ENCODE measurements at regions not wholly inside any gene's neighbourhood (a gene's known extent, or its start where the extent isn't known, plus 50 kb on each side); places are given as distances from the start of the nearest gene placed in this dataset.

DNA sequence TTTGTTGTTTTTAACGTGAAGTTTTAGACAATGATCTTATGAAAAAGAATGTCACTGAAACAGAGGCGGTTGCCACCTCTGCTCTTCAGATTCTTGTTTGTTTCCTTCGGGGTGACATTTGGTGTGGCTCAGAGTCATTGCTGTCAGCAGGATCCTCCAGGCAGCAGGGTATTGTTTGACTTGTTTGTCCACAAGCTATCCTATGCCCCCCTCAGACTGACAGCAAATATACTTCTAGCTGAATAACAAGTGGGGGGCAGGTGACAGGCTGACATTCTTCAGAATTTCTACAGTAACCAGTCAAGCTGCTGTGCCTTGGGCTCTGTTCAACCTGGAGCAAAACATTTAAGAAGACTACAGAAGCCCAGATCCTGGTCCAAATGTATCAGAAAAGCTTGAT, 383.3 kb downstream of the YTHDC2 start:
- TF ChIP-seq, protein P1, sequence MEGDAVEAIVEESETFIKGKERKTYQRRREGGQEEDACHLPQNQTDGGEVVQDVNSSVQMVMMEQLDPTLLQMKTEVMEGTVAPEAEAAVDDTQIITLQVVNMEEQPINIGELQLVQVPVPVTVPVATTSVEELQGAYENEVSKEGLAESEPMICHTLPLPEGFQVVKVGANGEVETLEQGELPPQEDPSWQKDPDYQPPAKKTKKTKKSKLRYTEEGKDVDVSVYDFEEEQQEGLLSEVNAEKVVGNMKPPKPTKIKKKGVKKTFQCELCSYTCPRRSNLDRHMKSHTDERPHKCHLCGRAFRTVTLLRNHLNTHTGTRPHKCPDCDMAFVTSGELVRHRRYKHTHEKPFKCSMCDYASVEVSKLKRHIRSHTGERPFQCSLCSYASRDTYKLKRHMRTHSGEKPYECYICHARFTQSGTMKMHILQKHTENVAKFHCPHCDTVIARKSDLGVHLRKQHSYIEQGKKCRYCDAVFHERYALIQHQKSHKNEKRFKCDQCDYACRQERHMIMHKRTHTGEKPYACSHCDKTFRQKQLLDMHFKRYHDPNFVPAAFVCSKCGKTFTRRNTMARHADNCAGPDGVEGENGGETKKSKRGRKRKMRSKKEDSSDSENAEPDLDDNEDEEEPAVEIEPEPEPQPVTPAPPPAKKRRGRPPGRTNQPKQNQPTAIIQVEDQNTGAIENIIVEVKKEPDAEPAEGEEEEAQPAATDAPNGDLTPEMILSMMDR (IDR thresholded peaks at IDR 0.05) = no peak
- TF ChIP-seq ZFX (IDR thresholded peaks at IDR 0.05; ENCODE audit: borderline replicate concordance) = no peak
